Middle frontal gyrus (tissue), 1 donor: ENCODE measurements at regions not wholly inside any gene's neighbourhood (a gene's known extent, or its start where the extent isn't known, plus 50 kb on each side); places are given as distances from the start of the nearest gene placed in this dataset.

Experiments used
- DNase-seq: peaks from one replicate; pipeline ENCODE4 v3.0.0-alpha.2; 2015; ENCODE audit warnings: low spot score; ENCODE audit errors: extremely low spot score

DNA sequence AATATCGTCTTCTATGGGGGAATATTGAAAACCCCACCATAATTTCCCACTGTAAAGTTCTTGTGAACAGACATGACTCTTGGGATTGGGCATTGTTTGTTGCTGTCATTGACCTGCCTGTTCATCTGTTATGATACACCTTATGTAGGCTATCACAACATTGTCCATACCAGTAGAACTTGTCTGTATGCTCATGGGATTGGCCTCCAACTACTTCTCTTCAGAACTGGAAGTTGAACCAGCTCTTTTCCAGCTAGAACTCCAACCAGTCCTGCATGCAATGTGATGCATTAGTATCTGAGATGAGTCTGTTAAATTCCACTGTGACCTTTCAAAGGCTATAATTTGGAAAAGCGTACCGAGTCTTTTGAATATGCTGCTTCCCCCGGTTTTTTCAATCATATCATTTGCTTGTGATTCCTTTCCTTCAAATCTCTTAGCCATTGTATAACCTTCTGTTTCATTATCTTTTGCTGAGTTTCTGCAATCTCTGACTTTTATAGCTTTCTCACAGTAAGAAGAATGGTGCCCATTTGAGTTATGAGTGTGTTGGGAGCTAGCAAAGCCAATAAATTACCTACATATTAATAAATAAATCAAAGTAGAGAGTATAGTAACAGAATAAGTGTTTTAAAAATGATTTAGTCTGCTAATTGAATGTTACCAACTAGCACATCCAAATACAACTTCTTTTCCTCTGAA lies 101.9 kb downstream of the PLK2 start:
- no peak for DNase-seq

DNA sequence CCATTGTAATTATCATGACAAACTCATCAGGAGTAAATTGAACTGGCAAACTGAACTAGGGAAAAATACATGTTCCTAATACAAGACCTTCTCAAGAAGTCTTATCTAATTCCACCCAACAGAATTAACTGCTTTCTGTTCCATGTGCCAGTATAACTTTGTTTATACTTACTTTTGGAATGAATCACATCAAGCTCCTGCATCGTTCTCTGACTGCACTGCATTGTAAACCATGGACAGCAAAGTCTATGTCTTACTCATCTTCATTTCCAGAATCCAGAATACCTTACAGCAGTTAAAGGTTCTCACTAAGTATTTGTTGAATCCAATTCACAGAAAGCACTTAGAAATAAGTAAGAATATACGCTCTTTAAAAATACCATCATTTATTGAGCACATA lies 102.8 kb downstream of the PLK2 start:
- DNase-seq: no peak

DNA sequence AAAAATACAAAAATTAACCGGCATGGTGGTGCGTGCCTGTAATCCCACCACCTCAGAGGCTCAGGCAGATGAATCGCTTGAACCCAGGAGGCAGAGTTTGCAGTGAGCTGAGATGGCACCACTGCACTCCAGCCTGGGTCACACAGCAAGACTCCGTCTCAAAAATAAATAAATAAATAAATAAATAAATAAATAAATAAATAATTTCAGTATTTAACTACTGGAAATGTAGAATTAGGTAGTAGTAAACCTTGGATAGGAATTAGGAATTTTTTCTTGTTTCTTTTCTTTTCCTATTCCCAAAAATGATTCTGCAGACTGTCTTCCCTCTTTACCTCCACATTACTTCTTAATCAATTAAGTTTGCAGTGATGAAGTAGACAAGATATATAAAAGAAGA lies 103.2 kb downstream of the PLK2 start:
- no peak for DNase-seq

DNA sequence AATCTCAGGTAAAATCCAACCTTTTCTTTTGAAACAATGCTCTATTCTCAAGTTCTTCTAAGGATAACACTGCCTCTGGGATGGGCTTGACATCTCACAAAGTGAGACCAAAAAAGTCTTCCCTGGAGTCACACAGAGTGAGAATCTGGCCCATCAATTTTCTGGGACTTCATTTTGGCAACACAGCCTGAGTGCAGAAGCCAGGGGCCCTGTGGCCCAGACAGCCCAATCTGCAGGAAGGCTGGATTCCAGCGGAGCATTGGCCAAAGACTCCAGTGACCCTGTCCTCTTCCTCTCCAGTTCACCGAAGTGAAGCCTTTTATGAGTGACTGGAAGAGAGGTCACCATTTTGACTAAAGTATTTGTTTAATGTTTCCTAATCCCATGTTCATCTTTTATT lies 105.1 kb downstream of the PLK2 start:
- no peak for DNase-seq

DNA sequence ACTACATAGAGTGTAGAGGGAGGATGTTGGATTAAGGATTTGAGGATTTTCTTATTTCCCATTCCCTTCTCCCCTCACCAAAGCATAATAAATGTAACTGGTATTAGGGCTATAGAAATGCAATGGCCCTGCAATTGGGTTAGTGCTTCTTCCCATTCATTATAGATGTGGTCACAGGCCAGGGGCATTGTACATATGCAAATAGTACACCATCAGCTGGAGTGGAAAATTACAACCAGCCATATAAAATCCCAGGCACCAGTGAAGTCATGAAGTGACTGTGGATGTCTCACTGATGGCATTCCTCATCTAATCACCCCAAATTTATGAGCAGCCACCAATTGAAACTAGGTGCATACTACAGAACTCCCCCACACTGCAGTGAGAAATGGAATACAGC lies 105.9 kb downstream of the PLK2 start:
- no peak for DNase-seq

DNA sequence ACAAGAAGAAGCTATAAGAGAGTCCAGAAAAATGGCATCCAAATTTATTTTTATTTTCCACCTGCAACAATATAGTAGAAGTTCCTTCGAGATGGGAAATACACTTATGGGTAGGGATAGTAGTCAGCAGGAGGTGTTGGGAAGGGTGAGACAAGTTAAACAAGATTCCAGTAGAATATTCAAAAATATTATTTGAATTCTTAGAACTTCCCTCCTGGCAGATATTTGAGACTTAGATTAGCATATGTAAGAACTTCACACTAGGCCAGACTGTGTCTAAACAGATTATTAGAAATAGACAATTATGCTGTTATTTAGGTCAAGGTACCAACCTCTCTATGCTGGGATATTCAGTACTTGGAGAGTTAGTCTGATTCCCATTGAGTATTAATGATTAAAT lies 108.7 kb downstream of the PLK2 start:
- no peak for DNase-seq

DNA sequence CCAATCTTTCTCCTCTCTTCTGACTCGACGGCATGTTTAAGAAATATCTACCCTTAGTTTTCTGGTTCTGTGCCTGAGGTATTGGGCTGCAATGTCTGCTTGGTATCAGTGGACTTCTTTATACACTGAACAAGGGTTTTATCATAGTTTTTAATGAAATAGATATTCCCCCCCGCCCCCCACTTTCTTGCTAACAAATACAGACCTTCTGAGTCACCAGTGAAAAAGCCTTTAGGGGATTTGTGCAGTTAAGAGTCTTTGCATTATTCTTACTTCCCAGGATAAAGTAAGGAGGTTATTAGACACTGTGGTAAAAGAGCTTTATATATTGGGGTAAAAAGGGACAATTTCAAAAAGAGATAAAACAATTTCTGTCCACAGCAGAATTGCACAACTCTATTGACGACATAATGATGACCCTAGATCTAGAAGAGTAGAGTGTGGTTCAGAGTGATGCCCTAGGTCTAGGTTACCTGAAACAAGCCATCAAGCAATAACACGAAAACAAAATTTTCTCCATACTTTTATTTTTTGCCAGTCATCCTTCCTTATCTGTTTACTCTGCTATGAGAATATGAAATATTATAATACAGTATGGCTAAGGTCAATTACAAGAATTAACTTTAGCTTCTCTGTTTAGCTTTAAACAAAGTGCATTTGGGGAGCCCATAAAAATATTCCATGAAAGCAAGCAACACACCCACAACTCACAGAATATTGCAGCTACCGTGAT lies 110.7 kb downstream of the PLK2 start:
- no peak for DNase-seq

DNA sequence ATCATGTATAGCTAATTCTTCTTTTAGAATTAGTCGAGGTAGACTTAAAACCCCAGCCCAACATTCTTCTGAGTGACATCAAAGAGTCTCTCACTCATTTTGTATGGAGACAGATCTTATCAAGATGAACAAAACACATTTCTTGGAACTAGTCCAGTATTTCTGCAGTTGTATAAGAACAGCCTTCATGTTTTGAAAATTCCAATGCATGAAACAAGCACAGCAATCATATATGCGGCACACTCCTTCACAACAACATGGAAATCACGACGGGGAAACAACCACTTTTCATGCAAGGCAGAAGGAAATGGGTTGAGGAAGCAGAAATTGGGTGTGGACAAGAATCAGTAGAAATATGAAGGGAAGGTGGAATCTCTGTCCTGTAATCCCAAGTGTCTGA lies 113.8 kb downstream of the PLK2 start:
- no peak for DNase-seq

DNA sequence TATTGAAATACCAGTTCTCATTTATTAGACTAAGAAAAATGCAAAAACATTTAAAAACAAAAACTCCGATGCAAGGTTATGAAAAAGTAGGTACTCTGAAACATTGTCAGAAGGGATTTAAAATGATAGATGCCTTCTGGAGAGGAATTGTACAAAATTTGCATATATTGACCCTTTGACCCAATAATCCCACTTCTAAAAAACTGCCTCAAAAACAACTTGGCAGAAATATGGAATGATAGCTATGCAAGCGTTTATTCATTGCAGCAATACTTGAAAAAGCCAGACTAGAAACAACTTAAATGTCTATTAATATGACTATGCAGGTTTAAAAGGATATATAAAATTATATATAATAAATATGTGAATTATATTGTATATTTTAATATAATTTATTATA lies 118.4 kb downstream of the PLK2 start:
- no peak for DNase-seq

DNA sequence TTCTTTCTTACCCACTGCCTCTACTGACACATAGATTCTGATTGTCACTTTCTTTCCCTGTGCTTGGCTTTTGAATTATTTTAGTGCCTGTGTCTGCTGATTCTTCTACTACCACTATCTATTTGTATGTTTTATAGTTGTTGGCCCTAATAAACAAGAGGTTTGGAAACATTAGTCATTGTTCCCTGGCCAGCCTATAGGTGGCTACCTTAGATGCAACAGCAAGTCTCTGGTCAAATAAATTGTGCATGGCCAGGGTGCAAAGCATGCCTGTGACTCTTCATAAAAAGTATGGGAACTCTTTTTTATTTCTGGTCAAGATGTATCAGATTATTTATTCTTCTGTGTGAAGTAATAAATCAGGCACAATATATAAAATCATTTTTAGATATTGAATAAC lies 124.4 kb downstream of the PLK2 start:
- DNase-seq: no peak

DNA sequence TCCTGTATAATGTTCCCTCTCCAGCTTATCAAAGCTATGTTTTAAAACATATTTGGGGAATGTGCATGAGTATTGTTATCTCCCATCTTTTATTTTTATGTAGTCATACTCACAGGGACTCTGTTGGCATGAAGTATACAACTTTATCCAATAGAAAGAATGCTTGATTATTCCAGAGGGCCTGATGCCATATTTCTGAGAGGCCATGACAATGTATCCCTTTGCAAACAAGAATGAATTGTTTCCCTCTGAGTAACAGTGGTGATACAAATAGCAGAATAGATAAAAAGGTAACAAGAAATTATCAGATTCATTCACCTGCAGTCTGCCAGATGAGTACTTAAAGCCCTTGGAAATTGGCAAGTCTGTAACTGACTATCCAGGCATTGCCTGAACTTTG lies 125.9 kb downstream of the PLK2 start:
- DNase-seq: no peak

DNA sequence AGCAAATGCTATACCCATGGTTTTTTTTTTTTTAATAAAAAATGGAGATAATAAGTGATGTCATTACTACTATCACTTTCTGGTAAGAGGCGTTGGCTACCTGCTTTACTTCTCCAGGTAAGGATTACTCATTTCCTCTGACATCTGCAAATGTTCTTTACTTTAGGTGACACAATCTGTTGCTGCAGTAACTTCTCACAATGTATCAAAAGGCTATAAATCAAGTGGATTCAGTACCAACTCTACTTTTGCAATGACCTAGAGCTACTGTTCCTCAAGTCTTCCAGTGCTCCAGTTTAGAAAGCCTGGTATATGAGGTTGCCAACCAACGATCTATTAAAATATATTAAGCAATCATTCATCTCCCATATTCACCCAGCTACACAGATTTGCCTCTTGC lies 129.1 kb downstream of the PLK2 start:
- DNase-seq: no peak

DNA sequence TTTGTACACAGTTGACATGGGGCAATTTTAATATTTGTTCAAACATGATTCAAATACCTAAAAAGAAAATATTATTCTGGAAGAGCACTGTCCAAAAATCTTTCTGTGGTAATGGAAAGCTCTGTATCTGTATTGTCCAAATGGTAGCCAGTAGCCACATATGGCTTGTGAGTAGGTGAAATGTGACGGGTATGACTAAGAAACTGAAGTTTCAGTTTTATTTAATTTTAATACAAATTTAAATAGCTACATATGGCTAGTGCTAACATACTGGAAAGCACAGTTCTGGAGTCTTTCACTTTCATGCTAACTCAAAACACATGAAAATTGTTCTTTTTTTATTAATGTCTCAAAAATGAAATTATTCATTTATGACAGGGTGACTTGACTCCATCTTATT lies 132.6 kb downstream of the PLK2 start:
- DNase-seq: no peak

DNA sequence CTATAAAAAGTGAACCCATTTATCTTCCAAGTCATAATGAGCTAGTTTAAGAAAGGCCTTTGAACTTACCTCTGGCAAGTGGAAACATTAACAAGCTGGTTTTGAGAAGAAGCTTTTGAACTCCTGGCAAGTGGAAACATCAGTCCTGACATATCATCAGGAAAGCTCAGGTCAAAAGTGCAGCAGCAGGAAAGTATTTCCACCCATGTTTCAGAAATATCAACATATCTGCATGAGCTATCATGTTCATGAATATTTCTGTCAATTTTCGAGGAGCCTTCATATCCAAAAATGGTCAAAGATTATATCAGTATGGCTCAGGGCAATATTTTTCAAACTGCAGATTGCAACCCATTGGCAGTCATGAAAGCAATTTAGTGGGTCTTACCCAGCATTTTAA lies 133.9 kb downstream of the PLK2 start:
- no peak for DNase-seq

DNA sequence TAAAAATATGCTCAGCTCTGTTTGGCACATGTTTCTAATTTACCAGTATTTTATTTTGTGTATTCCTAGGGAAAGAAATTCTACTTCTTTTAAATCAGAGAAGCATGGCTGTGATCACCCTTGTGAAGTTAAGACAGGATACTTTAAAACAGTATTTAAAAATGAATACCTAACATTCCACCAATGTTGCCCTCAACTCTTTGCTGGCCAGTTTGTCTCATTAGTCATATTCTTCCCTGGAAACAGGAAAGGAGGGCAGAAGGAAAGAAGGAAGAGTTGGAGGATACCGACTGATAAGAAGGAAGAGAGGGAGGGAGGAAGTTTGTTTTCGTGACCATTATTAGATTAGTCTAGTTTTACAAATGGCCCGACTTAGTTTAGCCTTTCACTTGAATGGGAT lies 137.4 kb downstream of the PLK2 start:
- no peak for DNase-seq

DNA sequence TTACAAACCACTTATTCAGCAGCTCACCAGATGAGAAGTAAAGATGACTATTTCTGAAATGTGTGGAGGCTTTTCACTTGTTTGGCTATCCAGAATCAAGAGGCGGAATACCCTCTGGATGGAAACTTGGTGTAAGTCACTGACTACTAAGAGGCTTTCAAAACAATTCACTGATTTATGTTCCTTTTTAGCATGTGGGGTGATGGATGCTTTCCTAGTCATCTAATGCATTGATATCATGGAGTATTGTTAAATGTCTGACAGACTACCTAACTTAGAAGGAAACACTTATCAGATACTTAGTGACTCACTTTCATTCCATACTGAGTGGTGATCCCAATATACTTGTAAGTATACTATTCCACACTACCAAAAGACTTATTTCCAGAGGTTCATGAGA lies 141.4 kb downstream of the PLK2 start:
- DNase-seq: no peak

DNA sequence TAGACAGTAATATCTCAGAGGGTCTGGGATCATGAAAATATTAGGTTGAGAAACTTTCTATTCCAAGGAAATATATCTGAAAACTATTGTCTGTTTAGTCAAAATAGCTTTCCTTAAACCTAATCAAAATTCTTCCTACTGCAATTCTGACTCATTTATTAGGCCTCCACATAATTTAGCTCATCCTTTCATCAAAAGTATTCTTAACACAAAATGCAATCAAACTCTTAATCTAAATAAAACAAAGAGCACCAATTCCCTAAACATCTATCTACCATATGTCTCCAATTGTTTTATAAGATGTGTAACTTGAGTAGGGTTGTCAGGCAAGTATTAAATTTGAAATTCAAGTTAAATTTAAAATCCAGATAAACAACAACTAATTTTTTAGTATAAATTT lies 142.1 kb downstream of the PLK2 start:
- no peak for DNase-seq

DNA sequence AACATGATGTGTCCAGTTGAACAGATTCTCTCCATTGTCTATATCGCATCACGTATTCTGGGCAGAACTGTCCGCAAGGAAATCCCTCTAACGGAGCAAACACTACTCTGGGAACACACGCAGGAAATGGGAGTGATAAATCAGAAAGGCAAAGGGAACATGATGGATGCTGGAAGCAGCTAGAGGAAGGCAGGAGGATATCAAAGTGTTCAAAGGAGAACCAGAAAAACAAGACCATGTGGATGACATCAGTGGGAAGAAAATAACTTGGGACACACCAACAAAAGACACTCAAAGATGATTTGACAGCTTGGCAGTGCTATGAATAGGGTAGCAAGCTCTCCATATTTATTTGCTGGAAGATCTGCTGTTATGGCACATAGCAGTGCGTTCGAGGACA lies 142.9 kb downstream of the PLK2 start:
- DNase-seq: no peak

DNA sequence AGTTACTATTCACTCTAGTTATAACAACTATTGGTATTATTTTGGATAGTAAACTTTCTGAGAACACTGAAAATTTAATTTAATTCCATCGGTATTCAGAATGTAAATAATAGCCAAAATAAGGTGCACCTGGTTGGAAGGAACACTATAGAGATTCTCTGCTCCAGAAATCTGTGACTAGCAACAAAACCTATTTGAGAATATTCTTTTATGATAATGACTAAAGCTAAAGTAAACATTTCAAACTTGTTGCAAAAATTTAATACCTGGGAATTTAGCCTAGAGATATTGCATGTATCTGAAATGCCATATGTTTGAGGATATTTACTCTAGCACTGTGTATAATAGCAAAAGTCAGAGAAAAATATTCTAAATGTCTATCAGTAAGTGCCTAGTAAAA lies 144.1 kb downstream of the PLK2 start:
- DNase-seq: no peak

DNA sequence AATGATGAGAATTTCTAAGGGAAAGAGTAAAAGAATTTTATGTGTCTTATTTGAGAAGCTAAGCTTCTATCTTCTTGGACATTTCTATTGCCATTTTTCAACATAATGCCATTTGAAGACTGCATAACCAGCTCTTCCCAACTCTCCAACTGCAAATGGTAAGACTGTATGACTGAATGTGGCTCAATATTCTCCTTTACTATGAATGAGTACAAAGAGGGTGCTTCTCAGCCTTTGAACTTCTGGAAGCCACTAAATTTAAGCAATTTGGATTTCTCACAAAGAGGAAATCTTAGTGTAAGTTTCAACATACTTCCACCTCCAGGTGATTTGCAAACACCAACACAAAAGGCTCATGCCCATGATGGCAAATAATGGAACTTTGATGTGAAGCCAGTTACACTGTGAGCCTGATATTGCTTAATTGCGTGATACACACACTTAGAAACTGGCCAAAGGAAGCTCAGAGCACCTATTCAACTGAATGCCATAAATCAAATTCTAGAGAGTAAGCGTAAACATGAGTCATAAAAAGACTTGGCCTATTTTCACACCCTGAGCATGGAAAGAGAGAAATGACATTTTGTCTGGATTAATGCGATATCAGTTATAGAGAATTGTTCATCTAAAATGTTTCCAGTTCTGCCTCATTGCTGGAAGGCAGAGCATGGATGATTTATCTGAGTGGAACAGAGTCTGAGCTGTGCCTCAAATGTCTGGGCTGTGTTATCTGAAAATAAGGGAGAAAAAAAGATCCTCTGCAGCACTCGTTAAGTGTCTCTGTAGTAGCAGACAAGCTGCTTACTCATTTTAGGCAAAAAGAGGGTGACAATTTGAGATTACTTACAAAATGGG lies 145.3 kb downstream of the PLK2 start:
- DNase-seq: no peak

DNA sequence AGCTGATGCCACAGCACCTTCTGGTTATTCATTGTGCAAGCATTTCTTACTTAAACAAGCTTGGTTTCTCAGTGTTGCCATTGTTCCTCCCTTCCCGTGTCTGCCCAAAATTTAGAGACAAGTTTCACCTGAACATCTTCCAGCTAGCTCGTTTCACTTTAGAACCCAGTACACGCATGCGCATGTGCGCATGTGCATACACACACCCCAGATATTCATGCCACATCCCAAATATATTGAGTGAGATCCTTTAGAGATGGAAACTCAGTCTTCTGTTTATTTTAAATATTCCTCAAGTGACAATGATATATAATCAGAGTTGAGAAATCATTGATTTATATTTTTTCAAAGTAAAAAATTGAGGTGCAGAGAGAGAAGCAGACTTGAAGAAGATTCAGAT lies 147.6 kb downstream of the PLK2 start:
- no peak for DNase-seq

DNA sequence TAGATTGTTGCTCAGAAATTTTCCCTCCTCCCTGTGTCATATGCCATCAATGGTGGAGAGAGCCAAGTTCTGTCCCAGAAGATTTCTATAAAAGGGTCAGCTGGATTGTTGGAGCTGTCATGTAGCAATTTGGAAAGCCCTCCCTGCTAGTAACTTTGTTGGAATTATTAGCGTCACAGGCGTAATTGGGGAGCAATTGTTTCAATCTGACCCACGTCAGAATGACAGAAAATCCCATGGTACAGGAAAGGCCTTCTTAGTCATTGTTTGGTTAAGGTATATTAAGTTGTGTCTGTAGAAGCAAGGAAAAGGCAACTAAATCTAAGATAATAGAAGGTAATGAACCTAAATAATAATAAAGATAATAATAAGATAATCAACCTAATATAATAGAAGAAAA lies 148.4 kb downstream of the PLK2 start:
- no peak for DNase-seq
